HEK293 (cell line): ENCODE measurements at regions not wholly inside any gene's neighbourhood (a gene's known extent, or its start where the extent isn't known, plus 50 kb on each side); places are given as distances from the start of the nearest gene placed in this dataset.

ENCODE experiments used
- CTCF ChIA-PET: fragments of 350-600 bp; formaldehyde crosslinking; extraction: SDS; loops from one replicate; lab custom pipeline; 2021; ENCODE audit warnings: antibody characterized with exemption; lab: Yijun Ruan, JAX
- POLR2A ChIA-PET: fragments of 300-600 bp; formaldehyde crosslinking; extraction: SDS; loops from one replicate; lab custom pipeline; 2020; ENCODE audit warnings: antibody characterized with exemption, inconsistent platforms; lab: Yijun Ruan, JAX
- H3K27ac ChIP-seq: fragments of 200-500 bp; sonication (Bioruptor generic); 2 replicates; pipeline ENCODE4 v1.5.1; 2014; ENCODE audit warnings: low read depth, low read length, control low read depth, inconsistent platforms; ENCODE audit errors: extremely low read depth
- H3K36me3 ChIP-seq, 2 experiments: fragments of 200-500 bp in 1 of 2; sonication (Bioruptor generic) in 1 of 2; 1 replicate in 1 of 2; 2 replicates in 1 of 2; pipeline ENCODE4 v1.5.1; 2014 to 2017; ENCODE audit warnings: inconsistent platforms in 2 of 2, low read length in 2 of 2; ENCODE audit not compliant: control insufficient read depth in 2 of 2, insufficient read depth in 1 of 2
- H3K4me1 ChIP-seq: fragments of 200-500 bp; sonication (Bioruptor generic); 2 replicates; pipeline ENCODE4 v1.5.1; 2014; ENCODE audit warnings: mild to moderate bottlenecking, low read length, inconsistent platforms; ENCODE audit not compliant: control insufficient read depth, insufficient read depth
- H3K4me3 ChIP-seq: 2 replicates; pipeline ENCODE4 v1.5.1; 2011; ENCODE audit warnings: low read depth, mild to moderate bottlenecking, control low read depth, low read length, moderate library complexity
- H3K9me3 ChIP-seq: fragments of 200-500 bp; sonication (Bioruptor generic); 2 replicates; pipeline ENCODE4 v1.5.1; 2014; ENCODE audit warnings: low read depth, low read length, inconsistent platforms; ENCODE audit not compliant: control insufficient read depth, insufficient read depth
- GLI2 ChIP-seq: fragments of 450-650 bp; formaldehyde crosslinking; IDR thresholded peaks from 2 replicates; pipeline ENCODE4; 2017; ENCODE audit warnings: missing biosample characterization, missing genetic modification characterization, low read depth, borderline replicate concordance
- KLF7 ChIP-seq: fragments of 450-650 bp; formaldehyde crosslinking; IDR thresholded peaks from 2 replicates; pipeline ENCODE4 v1.5.1; 2016; ENCODE audit warnings: missing biosample characterization, missing genetic modification characterization, borderline replicate concordance
- MEIS1 ChIP-seq: sonication (generic); formaldehyde crosslinking; IDR thresholded peaks from 2 replicates; pipeline ENCODE4 v1.8.1; 2022; ENCODE audit warnings: missing genetic modification reagents, mild to moderate bottlenecking, borderline replicate concordance
- OSR2 ChIP-seq: fragments of 450-650 bp; formaldehyde crosslinking; IDR thresholded peaks from 2 replicates; pipeline ENCODE4 v1.5.1; 2016; ENCODE audit warnings: missing biosample characterization, missing genetic modification characterization
- ZBTB17 ChIP-seq: fragments of 450-650 bp; formaldehyde crosslinking; IDR thresholded peaks from 2 replicates; pipeline ENCODE4 v1.5.1; 2016; ENCODE audit warnings: missing biosample characterization, missing genetic modification characterization
- ZBTB21 ChIP-seq: fragments of 450-650 bp; formaldehyde crosslinking; IDR thresholded peaks from 2 replicates; pipeline ENCODE4 v1.5.1; 2017; ENCODE audit warnings: missing biosample characterization, missing genetic modification characterization
- ZBTB49 ChIP-seq: fragments of 450-650 bp; formaldehyde crosslinking; IDR thresholded peaks from 2 replicates; pipeline ENCODE4 v1.5.1; 2016; ENCODE audit warnings: missing biosample characterization, missing genetic modification characterization, low read depth
- ZFHX2 ChIP-seq: fragments of 450-650 bp; formaldehyde crosslinking; conservative IDR thresholded peaks from 2 replicates; pipeline ENCODE4 v1.5.1; 2016; ENCODE audit warnings: missing biosample characterization, missing genetic modification characterization
- ZNF148 ChIP-seq: fragments of 450-650 bp; formaldehyde crosslinking; IDR thresholded peaks from 2 replicates; pipeline ENCODE4 v1.5.0; 2017; ENCODE audit warnings: missing biosample characterization, missing genetic modification characterization, borderline replicate concordance
- ZNF221 ChIP-seq: fragments of 450-650 bp; formaldehyde crosslinking; IDR thresholded peaks from 2 replicates; pipeline ENCODE4 v1.5.1; 2017; ENCODE audit warnings: missing biosample characterization, missing genetic modification characterization, borderline replicate concordance
- ZNF223 ChIP-seq: fragments of 450-650 bp; formaldehyde crosslinking; IDR thresholded peaks from 2 replicates; pipeline ENCODE4 v1.5.1; 2016; ENCODE audit warnings: missing biosample characterization, missing genetic modification characterization
- ZNF26 ChIP-seq: fragments of 450-650 bp; formaldehyde crosslinking; IDR thresholded peaks from 2 replicates; pipeline ENCODE4 v1.5.1; 2016; ENCODE audit warnings: missing biosample characterization, missing genetic modification characterization
- ZNF354C ChIP-seq: fragments of 450-650 bp; formaldehyde crosslinking; IDR thresholded peaks from 2 replicates; pipeline ENCODE4 v1.5.1; 2016; ENCODE audit warnings: missing biosample characterization, missing genetic modification characterization, low read depth, borderline replicate concordance
- ZNF513 ChIP-seq: fragments of 450-650 bp; IDR thresholded peaks from 2 replicates; pipeline ENCODE4 v1.5.1; 2018; ENCODE audit warnings: missing biosample characterization, missing genetic modification characterization
- ZNF529 ChIP-seq: fragments of 450-650 bp; formaldehyde crosslinking; IDR thresholded peaks from 2 replicates; pipeline ENCODE4 v1.5.1; 2017; ENCODE audit warnings: missing genetic modification characterization, missing biosample characterization; ENCODE audit not compliant: insufficient replicate concordance
- ZNF558 ChIP-seq: fragments of 450-650 bp; formaldehyde crosslinking; IDR thresholded peaks from 2 replicates; pipeline ENCODE4 v1.5.1; 2016; ENCODE audit warnings: missing biosample characterization, missing genetic modification characterization
- ZNF561 ChIP-seq: fragments of 450-650 bp; IDR thresholded peaks from 2 replicates; pipeline ENCODE4 v1.5.1; 2018; ENCODE audit warnings: missing biosample characterization, missing genetic modification characterization, borderline replicate concordance
- ZNF571 ChIP-seq: fragments of 450-650 bp; formaldehyde crosslinking; IDR thresholded peaks from 2 replicates; pipeline ENCODE4 v1.5.0; 2017; ENCODE audit warnings: missing biosample characterization, missing genetic modification characterization
- ZNF623 ChIP-seq: fragments of 450-650 bp; formaldehyde crosslinking; IDR thresholded peaks from 2 replicates; pipeline ENCODE4 v1.5.1; 2016; ENCODE audit warnings: missing biosample characterization, missing genetic modification characterization
- ZNF692 ChIP-seq: fragments of 450-650 bp; formaldehyde crosslinking; IDR thresholded peaks from 2 replicates; pipeline ENCODE4 v1.5.1; 2016; ENCODE audit warnings: missing biosample characterization, missing genetic modification characterization

GRCh38 chr9:115983366-115983765 is 170.2 kb upstream of the PAPPA start:
- POLR2A ChIA-PET = no interaction called here
- H3K4me3 ChIP-seq = no peak overlapping the region
- no peaks in the 10 kb centered on the region for H3K9me3 ChIP-seq
- H3K27ac ChIP-seq = no peak overlapping the region
- no peak for TF ChIP-seq KLF7
- no peak for TF ChIP-seq ZBTB17 (tag by site-specific recombination)
- no peak for TF ChIP-seq GLI2 (tag by site-specific recombination)
- TF ChIP-seq ZNF148 = no peak
- TF ChIP-seq ZNF692 (tag by site-specific recombination) = no peak
- no peak for TF ChIP-seq ZBTB49 (tag by site-specific recombination)
- TF ChIP-seq, all 188 proteins: peak for 0
- no peaks in the 10 kb centered on the region for H3K36me3 ChIP-seq
- CTCF ChIA-PET = no interaction called here
- no peaks in the 10 kb centered on the region for H3K4me1 ChIP-seq

- ChIA-PET CTCF (no interaction called here), POLR2A (no interaction called here)
- Histone ChIP-seq H3K9me3 (no peaks in the 10 kb centered on the region), H3K4me1 (no peaks in the 10 kb centered on the region), H3K36me3 (no peaks in the 10 kb centered on the region), H3K4me3 (no peak overlapping the region), H3K27ac (no peak overlapping the region)
- no peak for TF ChIP-seq ZBTB49 (tag by site-specific recombination)
- no peak for TF ChIP-seq ZNF558 (tag by site-specific recombination)
- TF ChIP-seq ZNF571 (tag by site-specific recombination) = no peak
Measured at GRCh38 chr9:115985657-115986056, 167.9 kb upstream of the PAPPA start.

- Histone ChIP-seq H3K9me3 (no peaks in the 10 kb centered on the region), H3K27ac (no peak overlapping the region), H3K4me3 (no peak overlapping the region), H3K4me1 (no peaks in the 10 kb centered on the region), H3K36me3 (no peaks in the 10 kb centered on the region)
- ChIA-PET CTCF (no interaction called here), POLR2A (no interaction called here)
- TF ChIP-seq ZFHX2 (tag by site-specific recombination) = no peak
- no peak for TF ChIP-seq MEIS1
- no peak for TF ChIP-seq ZNF223 (tag by site-specific recombination)
- TF ChIP-seq ZNF26 = no peak
- no peak for TF ChIP-seq ZBTB21
- no peak for TF ChIP-seq ZNF561 (tag by site-specific recombination)
- no peak for TF ChIP-seq ZNF513 (tag by site-specific recombination)
- no peak for TF ChIP-seq ZNF529 (tag by site-specific recombination)
- TF ChIP-seq ZNF354C (tag by site-specific recombination) = no peak
- no peak for TF ChIP-seq ZNF221 (tag by site-specific recombination)
- no peak for TF ChIP-seq OSR2 (tag by site-specific recombination)
- TF ChIP-seq ZNF623 = no peak
Measured at GRCh38 chr9:115986508-115986907, 167.1 kb upstream of the PAPPA start.
